Smooth muscle cell (in vitro differentiated cells): ENCODE measurements at regions not wholly inside any gene's neighbourhood (a gene's known extent, or its start where the extent isn't known, plus 50 kb on each side); places are given as distances from the start of the nearest gene placed in this dataset.

Source experiments
- DNase-seq: peaks from one replicate; lab custom pipeline; 2025; ENCODE audit not compliant: unreplicated experiment; lab: John Stamatoyannopoulos, UW
- H2AFZ ChIP-seq: fragments of 200-600 bp; sonication (generic); 2 replicates; pipeline ENCODE4 v1.6.0; 2016; ENCODE audit warnings: antibody characterized with exemption, low read depth, mild to moderate bottlenecking
- H3F3A ChIP-seq: fragments of 200-600 bp; sonication (generic); 2 replicates; pipeline ENCODE4 v1.6.0; 2017; ENCODE audit warnings: antibody characterized with exemption, low read depth
- H3K27ac ChIP-seq: fragments of 200-600 bp; sonication (generic); 2 replicates; pipeline ENCODE4 v1.5.1; 2016; ENCODE audit warnings: low read depth, mild to moderate bottlenecking
- H3K27me3 ChIP-seq: fragments of 200-600 bp; sonication (generic); 2 replicates; pipeline ENCODE4 v1.6.1; 2016; ENCODE audit warnings: low read depth, mild to moderate bottlenecking
- H3K36me3 ChIP-seq: fragments of 200-600 bp; sonication (generic); 2 replicates; pipeline ENCODE4 v1.5.1; 2016; ENCODE audit warnings: low read depth
- H3K4me1 ChIP-seq: fragments of 200-600 bp; sonication (generic); 2 replicates; pipeline ENCODE4 v1.5.1; 2016; ENCODE audit warnings: low read depth
- H3K4me2 ChIP-seq: fragments of 200-600 bp; sonication (generic); 2 replicates; pipeline ENCODE4 v1.6.0; 2016; ENCODE audit warnings: mild to moderate bottlenecking
- H3K4me3 ChIP-seq: fragments of 200-600 bp; sonication (generic); 2 replicates; pipeline ENCODE4 v1.5.1; 2016; ENCODE audit warnings: mild to moderate bottlenecking
- H3K79me2 ChIP-seq: fragments of 200-600 bp; sonication (generic); 2 replicates; pipeline ENCODE4 v1.6.0; 2016; ENCODE audit warnings: low read depth, mild to moderate bottlenecking
- H3K9ac ChIP-seq: fragments of 200-600 bp; sonication (generic); 2 replicates; pipeline ENCODE4 v1.6.0; 2016; ENCODE audit warnings: low read depth
- H3K9me3 ChIP-seq: fragments of 200-600 bp; sonication (generic); replicated peaks from 2 replicates; pipeline ENCODE4 v1.5.1; 2016; ENCODE audit warnings: low read depth
- H4K20me1 ChIP-seq: fragments of 200-600 bp; sonication (generic); 2 replicates; pipeline ENCODE4 v1.6.0; 2016; ENCODE audit warnings: low read depth
- WGBS: methylation state at CpG from one replicate; pipeline ENCODE4 v1.1.7; 2016; ENCODE audit warnings: low lambda C conversion rate; 5-methylcytosine and 5-hydroxymethylcytosine counted together
- TF ChIP-seq, protein P1 (sequence below): fragments of 200-600 bp; sonication (generic); IDR thresholded peaks from 2 replicates; pipeline ENCODE4 v1.5.1; 2017; ENCODE audit warnings: borderline replicate concordance, mild to moderate bottlenecking, antibody characterized with exemption; ENCODE audit not compliant: insufficient read depth, poor library complexity, severe bottlenecking

DNA sequence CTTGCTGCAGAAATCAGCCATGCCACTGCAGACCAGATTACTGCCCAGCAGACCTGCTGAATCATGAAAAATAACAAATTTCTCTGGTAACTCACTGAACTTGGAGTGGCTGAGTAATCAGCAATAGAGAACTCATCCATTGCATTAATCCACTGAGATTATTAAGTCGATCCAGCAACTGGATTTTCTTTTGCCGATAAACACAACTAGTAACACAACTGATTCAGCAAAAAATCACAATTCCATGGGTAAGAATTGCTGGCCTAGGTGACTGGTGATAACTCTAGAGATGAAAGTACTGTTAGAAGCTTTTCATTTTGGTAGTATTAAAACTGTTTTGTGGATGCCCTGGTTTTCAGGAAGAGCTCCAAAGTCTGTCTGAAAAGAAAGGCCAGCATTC, 214.5 kb downstream of the ETV1 start:
- no peaks in the 10 kb centered on the region for H3F3A ChIP-seq
- 69% methylated on average over 2 of the region's 2 CpGs for WGBS
- no peak for DNase-seq
- no peak overlapping the region for H3K4me2 ChIP-seq
- no peaks in the 10 kb centered on the region for H3K79me2 ChIP-seq
- H3K36me3 ChIP-seq = no peaks in the 10 kb centered on the region
- no peak overlapping the region for H2AFZ ChIP-seq
- H3K27me3 ChIP-seq = no peaks in the 10 kb centered on the region
- TF ChIP-seq, protein P1, sequence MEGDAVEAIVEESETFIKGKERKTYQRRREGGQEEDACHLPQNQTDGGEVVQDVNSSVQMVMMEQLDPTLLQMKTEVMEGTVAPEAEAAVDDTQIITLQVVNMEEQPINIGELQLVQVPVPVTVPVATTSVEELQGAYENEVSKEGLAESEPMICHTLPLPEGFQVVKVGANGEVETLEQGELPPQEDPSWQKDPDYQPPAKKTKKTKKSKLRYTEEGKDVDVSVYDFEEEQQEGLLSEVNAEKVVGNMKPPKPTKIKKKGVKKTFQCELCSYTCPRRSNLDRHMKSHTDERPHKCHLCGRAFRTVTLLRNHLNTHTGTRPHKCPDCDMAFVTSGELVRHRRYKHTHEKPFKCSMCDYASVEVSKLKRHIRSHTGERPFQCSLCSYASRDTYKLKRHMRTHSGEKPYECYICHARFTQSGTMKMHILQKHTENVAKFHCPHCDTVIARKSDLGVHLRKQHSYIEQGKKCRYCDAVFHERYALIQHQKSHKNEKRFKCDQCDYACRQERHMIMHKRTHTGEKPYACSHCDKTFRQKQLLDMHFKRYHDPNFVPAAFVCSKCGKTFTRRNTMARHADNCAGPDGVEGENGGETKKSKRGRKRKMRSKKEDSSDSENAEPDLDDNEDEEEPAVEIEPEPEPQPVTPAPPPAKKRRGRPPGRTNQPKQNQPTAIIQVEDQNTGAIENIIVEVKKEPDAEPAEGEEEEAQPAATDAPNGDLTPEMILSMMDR = no peak
- H3K4me1 ChIP-seq = no peaks in the 10 kb centered on the region
- H3K4me3 ChIP-seq = no peak overlapping the region
- H3K9ac ChIP-seq = no peak overlapping the region
- H4K20me1 ChIP-seq = no peaks in the 10 kb centered on the region
- no peak overlapping the region for H3K27ac ChIP-seq
- no peaks in the 10 kb centered on the region for H3K9me3 ChIP-seq

DNA sequence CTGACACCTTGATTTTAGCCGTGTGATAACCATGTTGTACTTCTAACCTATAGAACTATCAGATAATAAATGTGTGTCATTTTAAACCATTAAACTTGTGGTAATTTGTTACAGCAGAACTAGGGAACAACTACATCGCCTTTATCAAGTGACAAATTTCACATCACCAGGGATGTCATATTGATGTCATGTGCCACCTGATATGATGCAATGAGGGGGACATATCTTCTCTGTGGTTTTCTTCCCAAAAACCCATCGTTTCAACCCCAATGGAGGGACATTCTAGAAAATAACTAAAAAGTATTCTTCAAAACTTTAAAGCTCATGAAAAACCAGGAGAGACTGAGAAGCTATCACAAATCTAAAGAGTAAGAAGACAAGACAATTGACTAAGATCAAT, 212.2 kb downstream of the ETV1 start:
- H3F3A ChIP-seq = no peaks in the 10 kb centered on the region
- peaks cover 7% of the 10 kb centered on the region for H3K4me1 ChIP-seq
- H3K9me3 ChIP-seq = no peaks in the 10 kb centered on the region
- no peaks in the 10 kb centered on the region for H4K20me1 ChIP-seq
- TF ChIP-seq, protein P1 = no peak
- no peak overlapping the region for H3K9ac ChIP-seq
- H2AFZ ChIP-seq = no peak overlapping the region
- no peaks in the 10 kb centered on the region for H3K36me3 ChIP-seq
- H3K4me3 ChIP-seq = no peak overlapping the region
- no peak overlapping the region for H3K4me2 ChIP-seq
- WGBS = 87% methylated on average over 3 of the region's 3 CpGs
- DNase-seq = no peak
- H3K79me2 ChIP-seq = no peaks in the 10 kb centered on the region
- H3K27ac ChIP-seq = no peak overlapping the region
- no peaks in the 10 kb centered on the region for H3K27me3 ChIP-seq

DNA sequence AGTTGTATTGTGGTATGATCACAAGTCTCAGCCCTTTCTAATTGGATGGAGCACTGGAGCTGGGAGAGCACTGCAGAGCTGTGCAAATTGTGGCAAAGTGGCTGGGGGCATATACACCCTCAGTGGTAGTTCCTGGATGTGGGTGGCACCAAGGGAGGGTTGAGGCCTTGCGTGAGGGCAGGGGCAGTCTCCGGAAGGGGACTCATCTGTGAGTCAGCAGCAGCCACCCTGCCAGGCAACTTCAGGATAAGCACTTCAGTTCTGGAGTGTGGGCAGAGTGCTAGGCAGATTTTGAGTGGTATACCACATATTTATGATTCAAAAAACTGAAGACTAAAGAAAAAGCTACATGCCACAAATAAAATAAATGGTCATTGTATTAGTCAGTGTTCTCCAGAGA, 210.5 kb downstream of the ETV1 start:
- no peaks in the 10 kb centered on the region for H3K9me3 ChIP-seq
- H4K20me1 ChIP-seq = no peaks in the 10 kb centered on the region
- no peaks in the 10 kb centered on the region for H3K36me3 ChIP-seq
- no peaks in the 10 kb centered on the region for H3K27me3 ChIP-seq
- H3K4me2 ChIP-seq = peak overlapping the region; percentile 17
- no peaks in the 10 kb centered on the region for H3F3A ChIP-seq
- TF ChIP-seq, protein P1 = no peak
- H3K4me3 ChIP-seq = no peak overlapping the region
- no peak overlapping the region for H3K9ac ChIP-seq
- H3K79me2 ChIP-seq = no peaks in the 10 kb centered on the region
- no peak for DNase-seq
- H2AFZ ChIP-seq = no peak overlapping the region
- peak overlapping the region; percentile 56 for H3K27ac ChIP-seq
- 31% methylated on average over 2 of the region's 2 CpGs for WGBS
- peaks cover 7% of the 10 kb centered on the region for H3K4me1 ChIP-seq

DNA sequence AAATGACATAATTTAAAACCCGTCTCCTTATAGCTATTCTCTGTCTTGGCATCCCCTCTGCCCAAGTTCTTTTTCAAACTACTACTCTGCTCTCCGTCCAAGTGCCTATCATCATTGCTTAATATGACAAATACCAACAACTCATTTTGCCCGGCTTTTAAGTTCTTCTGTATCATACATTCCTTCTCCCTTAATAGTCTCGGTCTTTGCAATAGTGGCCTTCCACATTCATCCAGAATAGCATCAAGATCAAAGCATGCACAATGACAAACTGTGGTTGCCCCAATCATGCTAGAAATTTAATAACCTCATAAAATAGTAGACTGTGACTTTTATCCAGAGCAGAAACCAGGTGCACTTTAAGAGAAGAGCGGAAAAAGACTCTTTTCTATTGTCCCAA, 198.9 kb downstream of the ETV1 start:
- TF ChIP-seq, protein P1 = no peak
- Histone ChIP-seq H3F3A (no peaks in the 10 kb centered on the region), H3K4me3 (no peak overlapping the region), H2AFZ (no peak overlapping the region), H3K27ac (no peak overlapping the region), H3K9me3 (no peaks in the 10 kb centered on the region), H4K20me1 (no peaks in the 10 kb centered on the region), H3K4me1 (no peaks in the 10 kb centered on the region), H3K4me2 (no peak overlapping the region), H3K9ac (no peak overlapping the region), H3K79me2 (no peaks in the 10 kb centered on the region), H3K27me3 (no peaks in the 10 kb centered on the region), H3K36me3 (no peaks in the 10 kb centered on the region)
- DNase-seq = no peak
- WGBS = 59% methylated on average over 5 of the region's 5 CpGs
